K562 (cell line): ENCODE measurements at regions not wholly inside any gene's neighbourhood (a gene's known extent, or its start where the extent isn't known, plus 50 kb on each side); places are given as distances from the start of the nearest gene placed in this dataset.

Experiments
- DNMT1 ChIP-seq: fragments of 450-650 bp; IDR thresholded peaks from 2 replicates; pipeline ENCODE4 v1.6.1; 2016; ENCODE audit warnings: antibody characterized with exemption, mild to moderate bottlenecking
- GTF2E2 ChIP-seq: fragments of 200-800 bp; sonication (Bioruptor generic); IDR thresholded peaks from 2 replicates; pipeline ENCODE4 v1.6.1; 2016; ENCODE audit warnings: missing genetic modification characterization, missing compliant biosample characterization
- SAFB2 ChIP-seq: fragments of 200-400 bp; formaldehyde crosslinking; IDR thresholded peaks from 2 replicates; pipeline ENCODE4 v1.6.1; 2018; ENCODE audit warnings: borderline replicate concordance, low read length, low read depth, moderate library complexity; ENCODE audit not compliant: severe bottlenecking
- STAT5B ChIP-seq: fragments of 250-450 bp; sonication (Bioruptor Pico); IDR thresholded peaks from 2 replicates; pipeline ENCODE4 v1.8.0; 2021; ENCODE audit warnings: mild to moderate bottlenecking, inconsistent platforms
- TEAD2 ChIP-seq: fragments of 450-650 bp; IDR thresholded peaks from 2 replicates; pipeline ENCODE4 v1.6.1; 2016; ENCODE audit warnings: missing genetic modification characterization, control low read depth, missing compliant biosample characterization
- TF ChIP-seq, protein P1 (sequence below), 2 experiments: fragments of 450-650 bp in 1 of 2; sonication (generic) in 1 of 2; formaldehyde crosslinking in 1 of 2; IDR thresholded peaks; 2 replicates each; pipeline versions ENCODE4 v1.7.1 to v1.9.0; 2016 to 2022; ENCODE audit warnings: inconsistent platforms in 1 of 2, mild to moderate bottlenecking in 1 of 2, missing genetic modification reagents in 1 of 2
- TF ChIP-seq, protein P2 (sequence below): fragments of 200-600 bp; sonication (generic); IDR thresholded peaks from one replicate; pipeline ENCODE4 v1.6.1; 2012; ENCODE audit warnings: mild to moderate bottlenecking, low read depth, low read length, inconsistent platforms

DNA sequence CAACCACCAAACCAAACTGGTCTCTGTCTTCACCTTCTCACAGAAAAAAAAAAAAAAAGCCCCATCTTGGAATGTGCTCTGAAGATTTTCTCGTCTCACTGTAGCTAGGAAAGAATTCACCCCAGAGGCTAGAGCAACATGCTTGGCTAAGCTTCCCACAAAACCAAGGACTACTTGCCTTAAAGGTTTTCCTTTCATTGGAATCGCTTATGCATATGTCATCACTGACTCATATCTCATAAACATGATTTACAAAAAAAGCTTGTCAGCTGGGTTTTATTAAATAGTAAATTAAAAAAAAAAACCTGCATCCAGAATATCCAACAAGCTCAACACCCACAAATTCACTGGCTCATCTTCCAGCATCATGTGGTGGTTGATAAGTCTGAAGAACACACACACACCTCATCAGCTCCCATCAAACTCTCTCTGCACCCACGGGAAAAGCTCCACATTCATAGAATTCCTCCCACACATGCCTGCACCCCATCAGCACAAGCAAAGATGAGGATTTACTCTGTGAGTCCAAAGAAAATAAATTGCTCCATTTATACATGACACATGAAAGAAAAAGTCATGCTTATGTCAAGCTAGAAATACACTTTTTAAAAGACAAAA lies 182.0 kb upstream of the TRIB2 start (continued):
- TF ChIP-seq, protein P1, sequence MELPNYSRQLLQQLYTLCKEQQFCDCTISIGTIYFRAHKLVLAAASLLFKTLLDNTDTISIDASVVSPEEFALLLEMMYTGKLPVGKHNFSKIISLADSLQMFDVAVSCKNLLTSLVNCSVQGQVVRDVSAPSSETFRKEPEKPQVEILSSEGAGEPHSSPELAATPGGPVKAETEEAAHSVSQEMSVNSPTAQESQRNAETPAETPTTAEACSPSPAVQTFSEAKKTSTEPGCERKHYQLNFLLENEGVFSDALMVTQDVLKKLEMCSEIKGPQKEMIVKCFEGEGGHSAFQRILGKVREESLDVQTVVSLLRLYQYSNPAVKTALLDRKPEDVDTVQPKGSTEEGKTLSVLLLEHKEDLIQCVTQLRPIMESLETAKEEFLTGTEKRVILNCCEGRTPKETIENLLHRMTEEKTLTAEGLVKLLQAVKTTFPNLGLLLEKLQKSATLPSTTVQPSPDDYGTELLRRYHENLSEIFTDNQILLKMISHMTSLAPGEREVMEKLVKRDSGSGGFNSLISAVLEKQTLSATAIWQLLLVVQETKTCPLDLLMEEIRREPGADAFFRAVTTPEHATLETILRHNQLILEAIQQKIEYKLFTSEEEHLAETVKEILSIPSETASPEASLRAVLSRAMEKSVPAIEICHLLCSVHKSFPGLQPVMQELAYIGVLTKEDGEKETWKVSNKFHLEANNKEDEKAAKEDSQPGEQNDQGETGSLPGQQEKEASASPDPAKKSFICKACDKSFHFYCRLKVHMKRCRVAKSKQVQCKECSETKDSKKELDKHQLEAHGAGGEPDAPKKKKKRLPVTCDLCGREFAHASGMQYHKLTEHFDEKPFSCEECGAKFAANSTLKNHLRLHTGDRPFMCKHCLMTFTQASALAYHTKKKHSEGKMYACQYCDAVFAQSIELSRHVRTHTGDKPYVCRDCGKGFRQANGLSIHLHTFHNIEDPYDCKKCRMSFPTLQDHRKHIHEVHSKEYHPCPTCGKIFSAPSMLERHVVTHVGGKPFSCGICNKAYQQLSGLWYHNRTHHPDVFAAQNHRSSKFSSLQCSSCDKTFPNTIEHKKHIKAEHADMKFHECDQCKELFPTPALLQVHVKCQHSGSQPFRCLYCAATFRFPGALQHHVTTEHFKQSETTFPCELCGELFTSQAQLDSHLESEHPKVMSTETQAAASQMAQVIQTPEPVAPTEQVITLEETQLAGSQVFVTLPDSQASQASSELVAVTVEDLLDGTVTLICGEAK (IDR thresholded peaks at IDR 0.05) = no peak
- TF ChIP-seq, protein P1 (CRISPR knock-in tag; IDR thresholded peaks at IDR 0.05) = no peak
- no peak for TF ChIP-seq GTF2E2 (tag)
- no peak for TF ChIP-seq DNMT1
- TF ChIP-seq STAT5B (CRISPR knock-in tag) = no peak
- no peak for TF ChIP-seq TEAD2 (tag)
- TF ChIP-seq, protein P2, sequence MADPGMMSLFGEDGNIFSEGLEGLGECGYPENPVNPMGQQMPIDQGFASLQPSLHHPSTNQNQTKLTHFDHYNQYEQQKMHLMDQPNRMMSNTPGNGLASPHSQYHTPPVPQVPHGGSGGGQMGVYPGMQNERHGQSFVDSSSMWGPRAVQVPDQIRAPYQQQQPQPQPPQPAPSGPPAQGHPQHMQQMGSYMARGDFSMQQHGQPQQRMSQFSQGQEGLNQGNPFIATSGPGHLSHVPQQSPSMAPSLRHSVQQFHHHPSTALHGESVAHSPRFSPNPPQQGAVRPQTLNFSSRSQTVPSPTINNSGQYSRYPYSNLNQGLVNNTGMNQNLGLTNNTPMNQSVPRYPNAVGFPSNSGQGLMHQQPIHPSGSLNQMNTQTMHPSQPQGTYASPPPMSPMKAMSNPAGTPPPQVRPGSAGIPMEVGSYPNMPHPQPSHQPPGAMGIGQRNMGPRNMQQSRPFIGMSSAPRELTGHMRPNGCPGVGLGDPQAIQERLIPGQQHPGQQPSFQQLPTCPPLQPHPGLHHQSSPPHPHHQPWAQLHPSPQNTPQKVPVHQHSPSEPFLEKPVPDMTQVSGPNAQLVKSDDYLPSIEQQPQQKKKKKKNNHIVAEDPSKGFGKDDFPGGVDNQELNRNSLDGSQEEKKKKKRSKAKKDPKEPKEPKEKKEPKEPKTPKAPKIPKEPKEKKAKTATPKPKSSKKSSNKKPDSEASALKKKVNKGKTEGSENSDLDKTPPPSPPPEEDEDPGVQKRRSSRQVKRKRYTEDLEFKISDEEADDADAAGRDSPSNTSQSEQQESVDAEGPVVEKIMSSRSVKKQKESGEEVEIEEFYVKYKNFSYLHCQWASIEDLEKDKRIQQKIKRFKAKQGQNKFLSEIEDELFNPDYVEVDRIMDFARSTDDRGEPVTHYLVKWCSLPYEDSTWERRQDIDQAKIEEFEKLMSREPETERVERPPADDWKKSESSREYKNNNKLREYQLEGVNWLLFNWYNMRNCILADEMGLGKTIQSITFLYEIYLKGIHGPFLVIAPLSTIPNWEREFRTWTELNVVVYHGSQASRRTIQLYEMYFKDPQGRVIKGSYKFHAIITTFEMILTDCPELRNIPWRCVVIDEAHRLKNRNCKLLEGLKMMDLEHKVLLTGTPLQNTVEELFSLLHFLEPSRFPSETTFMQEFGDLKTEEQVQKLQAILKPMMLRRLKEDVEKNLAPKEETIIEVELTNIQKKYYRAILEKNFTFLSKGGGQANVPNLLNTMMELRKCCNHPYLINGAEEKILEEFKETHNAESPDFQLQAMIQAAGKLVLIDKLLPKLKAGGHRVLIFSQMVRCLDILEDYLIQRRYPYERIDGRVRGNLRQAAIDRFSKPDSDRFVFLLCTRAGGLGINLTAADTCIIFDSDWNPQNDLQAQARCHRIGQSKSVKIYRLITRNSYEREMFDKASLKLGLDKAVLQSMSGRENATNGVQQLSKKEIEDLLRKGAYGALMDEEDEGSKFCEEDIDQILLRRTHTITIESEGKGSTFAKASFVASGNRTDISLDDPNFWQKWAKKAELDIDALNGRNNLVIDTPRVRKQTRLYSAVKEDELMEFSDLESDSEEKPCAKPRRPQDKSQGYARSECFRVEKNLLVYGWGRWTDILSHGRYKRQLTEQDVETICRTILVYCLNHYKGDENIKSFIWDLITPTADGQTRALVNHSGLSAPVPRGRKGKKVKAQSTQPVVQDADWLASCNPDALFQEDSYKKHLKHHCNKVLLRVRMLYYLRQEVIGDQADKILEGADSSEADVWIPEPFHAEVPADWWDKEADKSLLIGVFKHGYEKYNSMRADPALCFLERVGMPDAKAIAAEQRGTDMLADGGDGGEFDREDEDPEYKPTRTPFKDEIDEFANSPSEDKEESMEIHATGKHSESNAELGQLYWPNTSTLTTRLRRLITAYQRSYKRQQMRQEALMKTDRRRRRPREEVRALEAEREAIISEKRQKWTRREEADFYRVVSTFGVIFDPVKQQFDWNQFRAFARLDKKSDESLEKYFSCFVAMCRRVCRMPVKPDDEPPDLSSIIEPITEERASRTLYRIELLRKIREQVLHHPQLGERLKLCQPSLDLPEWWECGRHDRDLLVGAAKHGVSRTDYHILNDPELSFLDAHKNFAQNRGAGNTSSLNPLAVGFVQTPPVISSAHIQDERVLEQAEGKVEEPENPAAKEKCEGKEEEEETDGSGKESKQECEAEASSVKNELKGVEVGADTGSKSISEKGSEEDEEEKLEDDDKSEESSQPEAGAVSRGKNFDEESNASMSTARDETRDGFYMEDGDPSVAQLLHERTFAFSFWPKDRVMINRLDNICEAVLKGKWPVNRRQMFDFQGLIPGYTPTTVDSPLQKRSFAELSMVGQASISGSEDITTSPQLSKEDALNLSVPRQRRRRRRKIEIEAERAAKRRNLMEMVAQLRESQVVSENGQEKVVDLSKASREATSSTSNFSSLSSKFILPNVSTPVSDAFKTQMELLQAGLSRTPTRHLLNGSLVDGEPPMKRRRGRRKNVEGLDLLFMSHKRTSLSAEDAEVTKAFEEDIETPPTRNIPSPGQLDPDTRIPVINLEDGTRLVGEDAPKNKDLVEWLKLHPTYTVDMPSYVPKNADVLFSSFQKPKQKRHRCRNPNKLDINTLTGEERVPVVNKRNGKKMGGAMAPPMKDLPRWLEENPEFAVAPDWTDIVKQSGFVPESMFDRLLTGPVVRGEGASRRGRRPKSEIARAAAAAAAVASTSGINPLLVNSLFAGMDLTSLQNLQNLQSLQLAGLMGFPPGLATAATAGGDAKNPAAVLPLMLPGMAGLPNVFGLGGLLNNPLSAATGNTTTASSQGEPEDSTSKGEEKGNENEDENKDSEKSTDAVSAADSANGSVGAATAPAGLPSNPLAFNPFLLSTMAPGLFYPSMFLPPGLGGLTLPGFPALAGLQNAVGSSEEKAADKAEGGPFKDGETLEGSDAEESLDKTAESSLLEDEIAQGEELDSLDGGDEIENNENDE = no peak
- no peak for TF ChIP-seq SAFB2
